DOHH2 (cell line): ENCODE measurements at regions not wholly inside any gene's neighbourhood (a gene's known extent, or its start where the extent isn't known, plus 50 kb on each side); places are given as distances from the start of the nearest gene placed in this dataset.

ENCODE experiments used
- H3F3A ChIP-seq: fragments of 200-600 bp; sonication (generic), shearing (Covaris generic); 2 replicates; pipeline ENCODE4 v1.6.0; 2016; ENCODE audit warnings: antibody characterized with exemption, mild to moderate bottlenecking; ENCODE audit not compliant: control insufficient read depth, insufficient read depth
- H3K27ac ChIP-seq: fragments of 200-600 bp; sonication (generic); 2 replicates; pipeline ENCODE4 v1.5.1; 2014; ENCODE audit warnings: low read depth, mild to moderate bottlenecking, low read length, moderate library complexity
- H3K27me3 ChIP-seq: fragments of 200-600 bp; sonication (generic); 2 replicates; pipeline ENCODE4 v1.6.1; 2014; ENCODE audit warnings: mild to moderate bottlenecking, low read length, mixed read lengths; ENCODE audit not compliant: control insufficient read depth
- H3K36me3 ChIP-seq: fragments of 200-600 bp; sonication (generic); 2 replicates; pipeline ENCODE4 v1.6.1; 2014; ENCODE audit warnings: mild to moderate bottlenecking, low read length, moderate library complexity, mixed read lengths; ENCODE audit not compliant: control insufficient read depth
- H3K4me1 ChIP-seq: fragments of 200-600 bp; sonication (generic); 2 replicates; pipeline ENCODE4 v1.6.1; 2014; ENCODE audit warnings: mild to moderate bottlenecking, low read length, mixed read lengths; ENCODE audit not compliant: control insufficient read depth
- H3K4me2 ChIP-seq: fragments of 200-600 bp; sonication (generic); 2 replicates; pipeline ENCODE4 v1.6.0; 2014; ENCODE audit warnings: mild to moderate bottlenecking, low read length, moderate library complexity
- H3K4me3 ChIP-seq: fragments of 200-600 bp; sonication (generic); 2 replicates; pipeline ENCODE4 v1.5.1; 2014; ENCODE audit warnings: mild to moderate bottlenecking, low read length, mixed read lengths
- H3K79me2 ChIP-seq: fragments of 200-600 bp; sonication (generic); 2 replicates; pipeline ENCODE4 v1.6.1; 2014; ENCODE audit warnings: mild to moderate bottlenecking, low read length, mixed read lengths; ENCODE audit not compliant: control insufficient read depth
- H3K9me2 ChIP-seq: fragments of 200-600 bp; sonication (generic); replicated peaks from 2 replicates; pipeline ENCODE4 v1.6.1; 2014; ENCODE audit warnings: mild to moderate bottlenecking, low read length, mixed read lengths; ENCODE audit not compliant: control insufficient read depth
- H3K9me3 ChIP-seq: fragments of 200-600 bp; sonication (generic); 2 replicates; pipeline ENCODE4 v1.6.1; 2014; ENCODE audit warnings: antibody characterized with exemption, low read length, mixed read lengths; ENCODE audit not compliant: control insufficient read depth, insufficient read depth
- H4K20me1 ChIP-seq: fragments of 200-600 bp; sonication (generic); 2 replicates; pipeline ENCODE4 v1.6.0; 2014; ENCODE audit warnings: low read depth, mild to moderate bottlenecking, antibody characterized with exemption, low read length, moderate library complexity; ENCODE audit not compliant: control insufficient read depth, insufficient read depth
- EZH2phosphoT487 ChIP-seq: fragments of 200-600 bp; sonication (generic); IDR thresholded peaks from 2 replicates; pipeline ENCODE4 v1.6.1; 2017; ENCODE audit warnings: borderline replicate concordance, mild to moderate bottlenecking, antibody characterized with exemption, low read length, moderate library complexity, mixed read lengths
- TF ChIP-seq, protein P1 (sequence below): fragments of 200-600 bp; sonication (generic); IDR thresholded peaks from one replicate; pipeline ENCODE4 v1.5.1; 2014; ENCODE audit warnings: antibody characterized with exemption, mild to moderate bottlenecking, low read depth, low read length; ENCODE audit not compliant: poor library complexity, severe bottlenecking

DNA sequence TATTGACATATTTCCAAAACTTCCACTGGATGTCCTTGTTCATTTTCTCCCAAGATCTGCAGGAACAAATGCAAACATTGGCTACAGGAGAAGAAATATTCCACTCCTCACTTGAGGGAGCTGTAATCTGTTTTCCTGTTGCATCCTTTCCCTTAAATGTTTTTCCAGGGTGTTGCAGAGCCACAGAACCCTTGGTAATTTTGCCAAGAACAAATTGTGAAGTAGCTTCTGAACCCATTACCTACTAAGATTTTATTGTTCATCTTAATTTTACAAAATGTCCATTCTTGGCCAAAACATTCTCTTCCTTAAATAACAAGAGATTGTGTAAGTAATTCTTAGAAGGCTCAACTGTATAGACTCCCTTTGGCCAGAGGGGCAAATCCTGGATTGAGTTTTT is 177.0 kb downstream of the GNAT3 start:
- H3F3A ChIP-seq = no peaks in the 10 kb centered on the region
- no peaks in the 10 kb centered on the region for H3K9me2 ChIP-seq
- TF ChIP-seq, protein P1, sequence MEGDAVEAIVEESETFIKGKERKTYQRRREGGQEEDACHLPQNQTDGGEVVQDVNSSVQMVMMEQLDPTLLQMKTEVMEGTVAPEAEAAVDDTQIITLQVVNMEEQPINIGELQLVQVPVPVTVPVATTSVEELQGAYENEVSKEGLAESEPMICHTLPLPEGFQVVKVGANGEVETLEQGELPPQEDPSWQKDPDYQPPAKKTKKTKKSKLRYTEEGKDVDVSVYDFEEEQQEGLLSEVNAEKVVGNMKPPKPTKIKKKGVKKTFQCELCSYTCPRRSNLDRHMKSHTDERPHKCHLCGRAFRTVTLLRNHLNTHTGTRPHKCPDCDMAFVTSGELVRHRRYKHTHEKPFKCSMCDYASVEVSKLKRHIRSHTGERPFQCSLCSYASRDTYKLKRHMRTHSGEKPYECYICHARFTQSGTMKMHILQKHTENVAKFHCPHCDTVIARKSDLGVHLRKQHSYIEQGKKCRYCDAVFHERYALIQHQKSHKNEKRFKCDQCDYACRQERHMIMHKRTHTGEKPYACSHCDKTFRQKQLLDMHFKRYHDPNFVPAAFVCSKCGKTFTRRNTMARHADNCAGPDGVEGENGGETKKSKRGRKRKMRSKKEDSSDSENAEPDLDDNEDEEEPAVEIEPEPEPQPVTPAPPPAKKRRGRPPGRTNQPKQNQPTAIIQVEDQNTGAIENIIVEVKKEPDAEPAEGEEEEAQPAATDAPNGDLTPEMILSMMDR = no peak
- no peak for TF ChIP-seq EZH2phosphoT487
- no peak overlapping the region for H3K4me3 ChIP-seq
- no peaks in the 10 kb centered on the region for H4K20me1 ChIP-seq
- H3K4me1 ChIP-seq = no peaks in the 10 kb centered on the region
- H3K9me3 ChIP-seq = no peaks in the 10 kb centered on the region
- no peak overlapping the region for H3K4me2 ChIP-seq
- no peaks in the 10 kb centered on the region for H3K36me3 ChIP-seq
- H3K79me2 ChIP-seq = no peaks in the 10 kb centered on the region
- H3K27me3 ChIP-seq = no peaks in the 10 kb centered on the region
- no peak overlapping the region for H3K27ac ChIP-seq

DNA sequence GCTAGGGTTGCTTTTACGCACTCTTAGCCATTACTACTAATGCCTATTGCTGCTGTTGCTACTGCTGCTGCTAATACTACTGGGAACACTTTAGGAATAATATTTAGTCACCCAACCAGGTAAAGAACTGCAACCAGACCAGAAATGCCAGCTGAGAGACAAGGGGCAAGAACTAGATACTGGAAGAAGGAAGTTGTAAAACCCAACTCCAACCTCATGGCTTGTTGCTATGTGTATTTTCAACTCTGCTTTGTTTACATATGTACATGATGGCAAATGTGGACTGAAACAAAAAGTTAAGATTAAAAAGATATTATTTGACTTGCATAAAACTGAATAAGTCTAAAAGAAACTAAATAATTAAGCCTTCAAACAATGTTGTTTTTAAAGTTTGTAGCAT is 177.7 kb downstream of the GNAT3 start:
- Histone ChIP-seq H3K9me2 (no peaks in the 10 kb centered on the region), H3K9me3 (no peaks in the 10 kb centered on the region), H3K27me3 (no peaks in the 10 kb centered on the region), H3K4me3 (no peak overlapping the region), H4K20me1 (no peaks in the 10 kb centered on the region), H3K79me2 (no peaks in the 10 kb centered on the region), H3K27ac (no peak overlapping the region), H3K4me1 (no peaks in the 10 kb centered on the region), H3K4me2 (no peak overlapping the region), H3F3A (no peaks in the 10 kb centered on the region), H3K36me3 (no peaks in the 10 kb centered on the region)
- TF ChIP-seq, protein P1 = no peak
- TF ChIP-seq EZH2phosphoT487 = no peak

DNA sequence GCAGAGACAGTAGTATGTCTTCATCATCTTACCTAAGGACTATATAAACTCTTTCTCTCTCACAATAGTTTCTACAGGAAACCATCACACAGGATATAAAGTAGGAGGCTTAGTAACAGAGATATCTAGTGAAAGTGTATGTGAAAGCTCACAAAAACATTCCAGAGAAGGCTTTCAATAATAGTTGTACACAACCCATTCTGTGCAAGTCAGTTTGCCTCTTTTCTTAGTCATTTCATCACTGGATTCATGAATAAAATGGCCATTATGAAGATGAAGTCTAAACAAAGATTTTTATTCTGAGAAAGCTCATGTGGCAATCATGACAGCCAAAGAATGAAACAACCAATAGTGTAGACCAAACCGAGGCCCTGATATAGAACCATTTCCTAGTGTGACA is 178.8 kb downstream of the GNAT3 start:
- TF ChIP-seq, protein P1 = no peak
- no peak for TF ChIP-seq EZH2phosphoT487

DNA sequence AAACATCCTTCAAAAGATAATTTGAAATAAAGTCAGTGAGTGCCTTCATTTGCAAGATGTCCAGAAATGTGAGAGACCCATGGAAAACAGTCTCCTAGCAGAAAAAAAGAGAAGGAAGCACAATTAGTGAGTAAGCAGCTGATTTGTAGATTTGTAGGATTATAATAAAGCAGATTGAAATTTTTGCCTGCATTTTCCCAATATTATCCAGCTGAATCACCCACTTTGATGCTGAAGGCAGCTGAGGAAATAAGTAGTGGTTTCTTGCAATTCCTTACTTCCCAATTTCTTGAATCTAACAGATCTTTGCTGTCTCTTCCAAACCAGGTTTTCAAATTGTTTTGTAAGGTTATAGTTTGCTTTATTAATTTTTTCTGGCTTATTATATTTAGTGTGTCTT is 181.4 kb downstream of the GNAT3 start:
- Histone ChIP-seq H3K4me1 (no peaks in the 10 kb centered on the region), H4K20me1 (no peaks in the 10 kb centered on the region), H3K36me3 (no peaks in the 10 kb centered on the region), H3F3A (no peaks in the 10 kb centered on the region), H3K27me3 (no peaks in the 10 kb centered on the region), H3K4me3 (no peak overlapping the region), H3K27ac (no peak overlapping the region), H3K9me3 (no peaks in the 10 kb centered on the region), H3K4me2 (no peak overlapping the region), H3K79me2 (no peaks in the 10 kb centered on the region), H3K9me2 (no peaks in the 10 kb centered on the region)
- TF ChIP-seq, protein P1 = no peak
- TF ChIP-seq EZH2phosphoT487 = no peak

More for the DNA sequence above, 178.8 kb downstream of the GNAT3 start:
- Histone ChIP-seq H3K36me3 (no peaks in the 10 kb centered on the region), H3K4me3 (no peak overlapping the region), H3K9me2 (no peaks in the 10 kb centered on the region), H3F3A (no peaks in the 10 kb centered on the region), H3K27ac (no peak overlapping the region), H3K79me2 (no peaks in the 10 kb centered on the region), H3K4me2 (no peak overlapping the region), H3K9me3 (no peaks in the 10 kb centered on the region), H3K27me3 (no peaks in the 10 kb centered on the region), H3K4me1 (no peaks in the 10 kb centered on the region), H4K20me1 (no peaks in the 10 kb centered on the region)
